Endothelial cell of umbilical vein (primary cell): ENCODE measurements at regions not wholly inside any gene's neighbourhood (a gene's known extent, or its start where the extent isn't known, plus 50 kb on each side); places are given as distances from the start of the nearest gene placed in this dataset.

ENCODE experiments used
- BruUV-seq: library from RNA; stranded (reverse); fragments of 400-500 nt; replicated peaks from 2 replicates; lab custom pipeline; 2021; lab: Mats Ljungman, UMichigan
- CTCF ChIA-PET: fragments of 300-600, 350-600 bp; sonication (Branson Sonifier 250); formaldehyde crosslinking; loops from one replicate; lab custom pipeline; 2021; ENCODE audit warnings: antibody characterized with exemption, inconsistent platforms; lab: Charles Lee
- POLR2A ChIA-PET: fragments of 300-600, 350-600 bp; sonication (Branson Sonifier 250); formaldehyde crosslinking; loops from one replicate; lab custom pipeline; 2021; ENCODE audit warnings: antibody characterized with exemption, inconsistent platforms; lab: Charles Lee
- DNase-seq: peaks from one replicate; pipeline ENCODE4 v3.0.0-alpha.2; 2011; ENCODE audit warnings: low read depth, low spot score
- FAIRE-seq: peaks from 2 replicates; lab custom pipeline; 2011; peaks lifted over from hg19 to GRCh38; lab: Jason Lieb, UNC
- H2AFZ ChIP-seq: 2 replicates; pipeline ENCODE4 v1.6.0; 2012; ENCODE audit warnings: low read depth, low read length, control low read depth, inconsistent platforms
- H3K27ac ChIP-seq: 2 replicates; pipeline ENCODE4 v1.5.1; 2011; ENCODE audit warnings: low read depth, mild to moderate bottlenecking, control low read depth, low read length, moderate library complexity; ENCODE audit not compliant: insufficient read depth
- H3K27me3 ChIP-seq, 2 experiments: 2 replicates each; pipeline versions ENCODE4 v1.6.0 to v1.6.1; 2011; ENCODE audit warnings: low read length in 2 of 2, mixed read lengths in 1 of 2; ENCODE audit not compliant: control insufficient read depth in 2 of 2, insufficient read depth in 2 of 2
- H3K36me3 ChIP-seq, 2 experiments: 2 replicates in 1 of 2; 3 replicates in 1 of 2; pipeline ENCODE4 v1.5.1; 2011; ENCODE audit warnings: low read length in 2 of 2, mild to moderate bottlenecking in 1 of 2, moderate library complexity in 1 of 2; ENCODE audit not compliant: control insufficient read depth in 2 of 2, insufficient read depth in 2 of 2; ENCODE audit errors: extremely low read depth in 1 of 2
- H3K4me1 ChIP-seq: 3 replicates; pipeline ENCODE4 v1.5.1; 2011; ENCODE audit warnings: mild to moderate bottlenecking, low read length; ENCODE audit not compliant: control insufficient read depth, insufficient read depth; ENCODE audit errors: extremely low read depth
- H3K4me2 ChIP-seq: 2 replicates; pipeline ENCODE4 v1.6.1; 2011; ENCODE audit warnings: low read length, control low read depth, mixed read lengths; ENCODE audit not compliant: insufficient read depth
- H3K4me3 ChIP-seq, 3 experiments: fragments of 200-600 bp in 1 of 3; sonication (generic), shearing (Covaris generic) in 1 of 3; replicated peaks in 1 of 3; 2 replicates each; pipeline ENCODE4 v1.5.1; 2011 to 2016; ENCODE audit warnings: control low read depth in 3 of 3, low read length in 3 of 3, mild to moderate bottlenecking in 2 of 3, inconsistent platforms in 1 of 3, low read depth in 1 of 3, moderate library complexity in 1 of 3; ENCODE audit not compliant: insufficient read depth in 1 of 3
- H3K79me2 ChIP-seq: 2 replicates; pipeline ENCODE4 v1.6.0; 2012; ENCODE audit warnings: low read length, inconsistent platforms; ENCODE audit not compliant: control insufficient read depth, insufficient read depth
- H3K9ac ChIP-seq: replicated peaks from 2 replicates; pipeline ENCODE3; 2011; ENCODE audit warnings: low read length, control low read depth; ENCODE audit not compliant: insufficient read depth; ENCODE audit errors: extremely low read depth
- H3K9me1 ChIP-seq: replicated peaks from 3 replicates; pipeline ENCODE4 v1.6.0; 2011; ENCODE audit warnings: mild to moderate bottlenecking, low read length; ENCODE audit not compliant: control insufficient read depth, insufficient read depth; ENCODE audit errors: extremely low read depth
- H3K9me3 ChIP-seq: replicated peaks from 2 replicates; pipeline ENCODE4 v1.5.1; 2012; ENCODE audit warnings: low read length, inconsistent platforms; ENCODE audit not compliant: control insufficient read depth, insufficient read depth
- H4K20me1 ChIP-seq: replicated peaks from 2 replicates; pipeline ENCODE3; 2011; ENCODE audit warnings: mild to moderate bottlenecking, low read length; ENCODE audit not compliant: control insufficient read depth, insufficient read depth; ENCODE audit errors: extremely low read depth
- CTCF ChIP-seq, 2 donors: IDR thresholded peaks; 1 replicate in 1 of 2; 2 replicates in 1 of 2; pipeline ENCODE4 v1.5.1; 2011; ENCODE audit warnings: low read length in 2 of 2, mild to moderate bottlenecking in 2 of 2, moderate library complexity in 2 of 2, control low read depth in 1 of 2, inconsistent platforms in 1 of 2, low read depth in 1 of 2; ENCODE audit not compliant: insufficient read depth in 1 of 2; ENCODE audit errors: extremely low read depth in 1 of 2
- EZH2 ChIP-seq: IDR thresholded peaks from 2 replicates; pipeline ENCODE4 v1.6.1; 2012; ENCODE audit warnings: borderline replicate concordance, low read depth, mild to moderate bottlenecking, moderate library complexity, low read length, inconsistent platforms; ENCODE audit not compliant: severe bottlenecking
- FOS ChIP-seq: IDR thresholded peaks from 2 replicates; pipeline ENCODE4 v1.6.1; 2011; ENCODE audit warnings: mild to moderate bottlenecking, low read length, moderate library complexity, borderline replicate concordance; ENCODE audit not compliant: insufficient read depth
- GATA2 ChIP-seq: IDR thresholded peaks from 2 replicates; pipeline ENCODE4 v1.7.0; 2011; ENCODE audit warnings: low read depth, mild to moderate bottlenecking, moderate library complexity, mixed read lengths, low read length; ENCODE audit not compliant: insufficient read length, insufficient read depth
- JUN ChIP-seq: IDR thresholded peaks from 2 replicates; pipeline ENCODE4 v1.6.1; 2011; ENCODE audit warnings: borderline replicate concordance, low read depth; ENCODE audit not compliant: insufficient read length, insufficient read depth
- MYC ChIP-seq: IDR thresholded peaks from one replicate; pipeline ENCODE4 v1.6.1; 2011; ENCODE audit warnings: mild to moderate bottlenecking, low read depth, low read length
- POLR2A ChIP-seq: IDR thresholded peaks from 2 replicates; pipeline ENCODE4 v1.6.1; 2012; ENCODE audit warnings: low read depth, mild to moderate bottlenecking, control low read depth, low read length
- POLR2AphosphoS5 ChIP-seq: IDR thresholded peaks from 2 replicates; pipeline ENCODE4 v1.6.1; 2012; ENCODE audit warnings: low read depth, mild to moderate bottlenecking, control low read depth, low read length, moderate library complexity; ENCODE audit not compliant: insufficient read depth
- dilution Hi-C: fragments of 300-500 bp; cut with MboI; formaldehyde crosslinking; loops from one replicate; pipeline ENCODE4 v1.15.0; 2019; ENCODE audit warnings: low sequenced_read_pairs; ENCODE audit not compliant: extremely low pct_ligation_motif_present
- intact Hi-C: fragments of 100-400 bp; cut with micrococcal nuclease; formaldehyde crosslinking; loops from one replicate; pipeline ENCODE4 v1.10.0; 2022
- TF ChIP-seq, protein P1 (sequence below): IDR thresholded peaks from 2 replicates; pipeline ENCODE4 v1.6.1; 2011; ENCODE audit not compliant: insufficient read depth, insufficient read length

- no peak overlapping the region for H3K4me2 ChIP-seq
- no peaks in the 10 kb centered on the region for H3K4me1 ChIP-seq
- intact Hi-C loops (no loop called here), dilution Hi-C loops (no loop called here)
- H3K4me3 ChIP-seq: no peak overlapping the region
- CTCF ChIA-PET: no interaction called here
- TF ChIP-seq MYC (no peak), CTCF (IDR thresholded peaks at IDR 0.05; ENCODE audit: extremely low read depth in 1 of 2, insufficient read depth in 1 of 2, low read depth in 1 of 2, low read length in 2 of 2) (no peak), EZH2 (no peak), POLR2AphosphoS5 (no peak), FOS (no peak), JUN (no peak), GATA2 (no peak), POLR2A (no peak)
- TF ChIP-seq, protein P1, sequence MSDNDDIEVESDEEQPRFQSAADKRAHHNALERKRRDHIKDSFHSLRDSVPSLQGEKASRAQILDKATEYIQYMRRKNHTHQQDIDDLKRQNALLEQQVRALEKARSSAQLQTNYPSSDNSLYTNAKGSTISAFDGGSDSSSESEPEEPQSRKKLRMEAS: no peak
- no peaks in the 10 kb centered on the region for H3K27me3 ChIP-seq
- FAIRE-seq (no peak), DNase-seq (no peak)
- no peaks in the 10 kb centered on the region for H3K9me1 ChIP-seq
- H3K9ac ChIP-seq: no peak overlapping the region
- POLR2A ChIA-PET: no interaction called here
- no peak overlapping the region for H3K27ac ChIP-seq
- no peaks in the 10 kb centered on the region for H4K20me1 ChIP-seq
- H3K36me3 ChIP-seq: no peaks in the 10 kb centered on the region
- no peaks in the 10 kb centered on the region for H3K79me2 ChIP-seq
- no TSS peak for BruUV-seq
- H2AFZ ChIP-seq: no peak overlapping the region
- H3K9me3 ChIP-seq: no peaks in the 10 kb centered on the region
Observed at GRCh38 chr1:162939035-162939434, 78.1 kb upstream of the CCDC190 start.
